ENCODE measurements at regions not wholly inside any gene's neighbourhood (a gene's known extent, or its start where the extent isn't known, plus 50 kb on each side); places are given as distances from the start of the nearest gene placed in this dataset.

DNA sequence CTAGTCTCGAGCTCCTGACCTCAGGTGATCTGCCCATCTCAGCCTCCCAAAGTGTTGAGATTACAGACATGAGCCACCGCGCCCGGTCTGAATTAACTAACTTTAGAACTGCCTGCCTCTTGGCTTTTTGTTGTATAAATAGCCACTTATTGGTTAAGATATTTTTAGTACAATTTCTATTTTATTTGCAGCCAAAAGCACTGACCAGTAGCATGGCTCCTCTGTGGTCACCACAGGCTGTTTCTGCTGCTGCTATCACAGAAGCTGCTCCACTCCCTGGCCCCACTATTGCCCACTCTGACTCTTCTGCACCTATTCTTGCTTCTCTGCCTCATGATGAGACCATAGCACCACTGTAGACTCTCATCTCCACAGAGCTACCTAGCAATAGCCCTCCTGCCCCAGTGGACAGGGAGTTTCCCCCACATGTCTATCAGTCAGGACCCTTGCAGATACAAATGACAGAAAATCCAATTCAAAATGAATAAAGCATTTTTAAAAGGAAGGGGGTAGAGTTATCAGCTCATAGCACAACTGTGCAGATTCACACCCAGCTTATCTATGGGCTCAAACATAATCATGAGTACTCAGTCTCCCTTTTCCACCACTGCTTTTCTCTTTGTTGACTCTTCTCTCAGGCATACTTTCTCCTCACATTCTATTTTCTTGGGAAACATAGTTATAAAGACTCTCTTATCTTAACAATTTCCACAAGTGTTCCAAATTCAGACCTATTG is 151.8 kb upstream of the EPB41L4A start:
- H3K36me3 Mint-ChIP-seq, result no peaks in the 10 kb centered on the region
- no peaks in the 10 kb centered on the region for H3K27me3 Mint-ChIP-seq (ENCODE audit: low read depth)
- H3K9me3 Mint-ChIP-seq, result peaks cover 9% of the 10 kb centered on the region
- no peak overlapping the region for H3K4me3 Mint-ChIP-seq
- H3K27ac Mint-ChIP-seq, result no peak overlapping the region
- DNase-seq (ENCODE audit: low spot score in 2 of 2, unreplicated experiment in 2 of 2), result no peak
- TF ChIP-seq, protein P1, sequence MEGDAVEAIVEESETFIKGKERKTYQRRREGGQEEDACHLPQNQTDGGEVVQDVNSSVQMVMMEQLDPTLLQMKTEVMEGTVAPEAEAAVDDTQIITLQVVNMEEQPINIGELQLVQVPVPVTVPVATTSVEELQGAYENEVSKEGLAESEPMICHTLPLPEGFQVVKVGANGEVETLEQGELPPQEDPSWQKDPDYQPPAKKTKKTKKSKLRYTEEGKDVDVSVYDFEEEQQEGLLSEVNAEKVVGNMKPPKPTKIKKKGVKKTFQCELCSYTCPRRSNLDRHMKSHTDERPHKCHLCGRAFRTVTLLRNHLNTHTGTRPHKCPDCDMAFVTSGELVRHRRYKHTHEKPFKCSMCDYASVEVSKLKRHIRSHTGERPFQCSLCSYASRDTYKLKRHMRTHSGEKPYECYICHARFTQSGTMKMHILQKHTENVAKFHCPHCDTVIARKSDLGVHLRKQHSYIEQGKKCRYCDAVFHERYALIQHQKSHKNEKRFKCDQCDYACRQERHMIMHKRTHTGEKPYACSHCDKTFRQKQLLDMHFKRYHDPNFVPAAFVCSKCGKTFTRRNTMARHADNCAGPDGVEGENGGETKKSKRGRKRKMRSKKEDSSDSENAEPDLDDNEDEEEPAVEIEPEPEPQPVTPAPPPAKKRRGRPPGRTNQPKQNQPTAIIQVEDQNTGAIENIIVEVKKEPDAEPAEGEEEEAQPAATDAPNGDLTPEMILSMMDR (IDR thresholded peaks at IDR 0.05; ENCODE audit: unreplicated experiment), result no peak
- H3K4me1 Mint-ChIP-seq, result peaks cover 4% of the 10 kb centered on the region

DNA sequence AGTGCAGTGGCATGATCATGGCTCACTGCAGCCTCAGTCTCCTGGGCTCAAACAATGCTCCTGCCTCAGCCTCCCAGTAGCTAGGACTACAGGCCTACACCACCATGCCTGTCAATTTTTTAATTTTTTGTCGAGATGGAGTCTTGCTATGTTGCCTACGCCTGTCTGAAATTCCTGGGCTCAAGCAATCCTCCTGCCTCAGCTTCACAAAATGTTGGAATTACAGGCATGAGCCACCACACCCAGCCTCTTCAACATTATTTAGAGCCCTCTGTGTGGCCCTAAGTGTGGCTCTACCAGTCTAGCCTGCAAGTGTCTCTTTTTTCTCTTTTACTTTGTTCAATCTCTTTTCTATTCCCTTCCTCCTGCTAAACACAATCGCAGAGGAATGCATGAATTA is 154.4 kb upstream of the EPB41L4A start:
- Mint-ChIP-seq H3K36me3 (no peaks in the 10 kb centered on the region), H3K9me3 (peaks cover 9% of the 10 kb centered on the region), H3K27ac (no peak overlapping the region), H3K27me3 (ENCODE audit: low read depth) (no peaks in the 10 kb centered on the region), H3K4me1 (peaks cover 4% of the 10 kb centered on the region), H3K4me3 (no peak overlapping the region)
- no peak for DNase-seq (ENCODE audit: low spot score in 2 of 2, unreplicated experiment in 2 of 2)
- TF ChIP-seq, protein P1 (IDR thresholded peaks at IDR 0.05; ENCODE audit: unreplicated experiment), result no peak

DNA sequence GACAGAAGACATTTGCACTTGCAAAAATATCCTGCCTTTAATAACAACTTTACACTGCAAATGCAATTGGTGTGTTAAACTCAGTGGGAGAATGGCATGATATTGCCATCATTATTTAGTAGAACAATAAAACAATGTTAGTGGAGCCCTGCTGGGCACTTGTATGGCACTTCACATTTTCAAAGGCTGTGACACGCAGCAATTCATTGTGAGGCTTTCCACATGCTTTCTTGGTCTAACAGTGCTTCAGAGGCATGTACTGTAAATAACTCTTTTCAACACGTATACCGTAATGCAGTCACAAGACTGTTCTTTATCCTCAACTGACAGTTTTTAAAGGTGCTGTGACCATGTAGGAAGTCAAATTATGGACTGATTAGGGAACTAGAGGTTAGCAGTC is 155.5 kb upstream of the EPB41L4A start:
- peaks cover 5% of the 10 kb centered on the region for H3K4me1 Mint-ChIP-seq
- peaks cover 11% of the 10 kb centered on the region for H3K9me3 Mint-ChIP-seq
- H3K27ac Mint-ChIP-seq, result no peak overlapping the region
- TF ChIP-seq, protein P1 (IDR thresholded peaks at IDR 0.05; ENCODE audit: unreplicated experiment), result no peak
- H3K27me3 Mint-ChIP-seq (ENCODE audit: low read depth), result no peaks in the 10 kb centered on the region
- DNase-seq (ENCODE audit: low spot score in 2 of 2, unreplicated experiment in 2 of 2), result no peak
- no peaks in the 10 kb centered on the region for H3K36me3 Mint-ChIP-seq
- H3K4me3 Mint-ChIP-seq, result no peak overlapping the region

DNA sequence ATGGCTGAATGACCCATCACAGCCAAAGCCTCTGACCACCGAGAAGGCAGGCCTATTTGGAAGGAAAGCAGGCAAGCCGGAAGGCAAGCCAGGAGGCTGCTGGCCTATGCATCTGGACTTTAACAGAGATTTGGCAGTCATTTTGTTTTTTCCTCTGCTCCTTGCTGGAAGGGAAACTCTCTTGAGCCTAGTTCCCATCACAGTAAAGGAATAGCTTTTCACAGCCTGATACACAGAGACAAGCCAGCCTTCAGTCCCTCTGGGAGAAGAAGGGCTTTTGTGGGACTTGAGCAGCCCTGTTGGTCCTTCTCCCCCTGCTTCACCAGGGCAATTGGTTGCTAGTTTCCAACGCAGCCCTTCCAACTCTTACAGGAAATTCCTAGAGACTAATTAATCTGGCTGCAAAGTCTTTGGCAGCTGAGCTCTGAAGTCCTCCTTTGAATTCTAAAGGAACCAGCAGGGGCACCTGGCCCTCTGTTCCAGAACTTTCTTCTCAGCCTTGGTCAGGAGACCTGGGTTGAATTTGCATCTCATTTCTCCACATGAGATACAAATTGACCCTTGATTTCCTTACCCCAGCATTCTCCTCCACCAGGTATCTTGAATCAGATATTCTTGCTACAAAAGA is 157.3 kb upstream of the EPB41L4A start:
- Mint-ChIP-seq H3K27me3 (ENCODE audit: low read depth) (no peaks in the 10 kb centered on the region), H3K4me3 (no peak overlapping the region), H3K9me3 (peaks cover 13% of the 10 kb centered on the region), H3K4me1 (peaks cover 8% of the 10 kb centered on the region), H3K36me3 (no peaks in the 10 kb centered on the region), H3K27ac (no peak overlapping the region)
- TF ChIP-seq, protein P1 (IDR thresholded peaks at IDR 0.05; ENCODE audit: unreplicated experiment), result no peak
- DNase-seq (ENCODE audit: low spot score in 2 of 2, unreplicated experiment in 2 of 2), result no peak

DNA sequence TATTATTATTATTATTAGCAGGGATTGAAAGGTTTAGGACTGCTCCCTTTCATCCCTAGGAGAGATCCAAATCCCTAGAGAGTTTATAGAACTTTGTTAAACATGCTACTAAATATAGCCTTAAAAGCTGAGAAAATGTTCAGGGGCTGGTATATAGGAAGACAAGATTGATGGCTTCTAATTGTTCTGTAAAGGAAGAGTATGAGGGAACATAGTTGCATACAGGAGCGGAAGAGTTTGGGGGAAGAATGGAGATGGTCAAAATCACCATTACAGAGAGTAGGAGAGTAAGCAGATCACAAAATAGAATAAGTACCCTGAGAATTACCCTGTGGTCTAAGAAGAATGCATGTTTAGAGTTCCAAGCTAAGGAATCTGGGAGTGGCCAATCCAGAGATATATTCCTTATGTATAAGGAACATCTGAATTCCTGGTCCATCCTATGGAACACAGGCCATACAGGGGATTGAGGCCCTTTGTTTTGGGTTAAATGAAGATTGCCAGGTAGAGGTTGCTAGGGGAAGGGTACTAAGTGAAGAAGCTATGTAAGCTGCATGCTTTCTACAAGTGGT is 158.0 kb upstream of the APC start:
- H3K27ac Mint-ChIP-seq, result peak overlapping the region; percentile 19
- TF ChIP-seq, protein P1 (IDR thresholded peaks at IDR 0.05; ENCODE audit: unreplicated experiment), result no peak
- no peaks in the 10 kb centered on the region for H3K27me3 Mint-ChIP-seq (ENCODE audit: low read depth)
- H3K4me1 Mint-ChIP-seq, result peaks cover 20% of the 10 kb centered on the region
- H3K9me3 Mint-ChIP-seq, result peaks cover 5% of the 10 kb centered on the region
- no peak for DNase-seq (ENCODE audit: low spot score in 2 of 2, unreplicated experiment in 2 of 2)
- H3K36me3 Mint-ChIP-seq, result no peaks in the 10 kb centered on the region
- no peak overlapping the region for H3K4me3 Mint-ChIP-seq

Data from mesothelial cell of epicardium (in vitro differentiated cells).